ENCODE measurements at regions not wholly inside any gene's neighbourhood (a gene's known extent, or its start where the extent isn't known, plus 50 kb on each side); places are given as distances from the start of the nearest gene placed in this dataset.

- Histone ChIP-seq H4K20me1 (ENCODE audit: insufficient read depth, low read length, poor library complexity, severe bottlenecking) (no peaks in the 10 kb centered on the region), H3K4me2 (ENCODE audit: low read depth, low read length, poor library complexity, severe bottlenecking) (no peak overlapping the region), H3K9me2 (replicated peaks; ENCODE audit: low read depth, low read length) (no peaks in the 10 kb centered on the region), H3F3A (ENCODE audit: low read depth) (no peaks in the 10 kb centered on the region), H3K4me3 (ENCODE audit: low read length, poor library complexity, severe bottlenecking) (no peak overlapping the region), H3K79me2 (ENCODE audit: insufficient read depth, low read length) (no peaks in the 10 kb centered on the region), H3K9ac (ENCODE audit: low read depth, low read length, poor library complexity, severe bottlenecking) (no peak overlapping the region), H3K4me1 (ENCODE audit: insufficient read depth, low read length, poor library complexity, severe bottlenecking) (no peaks in the 10 kb centered on the region), H3K36me3 (ENCODE audit: insufficient read depth, low read length) (no peaks in the 10 kb centered on the region), H3K27me3 (ENCODE audit: insufficient read depth, low read length, poor library complexity, severe bottlenecking) (no peaks in the 10 kb centered on the region), H3K9me3 (ENCODE audit: insufficient read depth, low read depth, low read length) (no peaks in the 10 kb centered on the region), H2AFZ (ENCODE audit: low read length) (no peak overlapping the region)
- no peak for TF ChIP-seq CTCF (conservative IDR thresholded peaks at IDR 0.05; ENCODE audit: low read length)
- no peak for TF ChIP-seq EZH2phosphoT487 (IDR thresholded peaks at IDR 0.05; ENCODE audit: borderline replicate concordance)
Measured at GRCh38 chrX:77167993-77168392, 279.2 kb upstream of the FGF16 start.

DNA sequence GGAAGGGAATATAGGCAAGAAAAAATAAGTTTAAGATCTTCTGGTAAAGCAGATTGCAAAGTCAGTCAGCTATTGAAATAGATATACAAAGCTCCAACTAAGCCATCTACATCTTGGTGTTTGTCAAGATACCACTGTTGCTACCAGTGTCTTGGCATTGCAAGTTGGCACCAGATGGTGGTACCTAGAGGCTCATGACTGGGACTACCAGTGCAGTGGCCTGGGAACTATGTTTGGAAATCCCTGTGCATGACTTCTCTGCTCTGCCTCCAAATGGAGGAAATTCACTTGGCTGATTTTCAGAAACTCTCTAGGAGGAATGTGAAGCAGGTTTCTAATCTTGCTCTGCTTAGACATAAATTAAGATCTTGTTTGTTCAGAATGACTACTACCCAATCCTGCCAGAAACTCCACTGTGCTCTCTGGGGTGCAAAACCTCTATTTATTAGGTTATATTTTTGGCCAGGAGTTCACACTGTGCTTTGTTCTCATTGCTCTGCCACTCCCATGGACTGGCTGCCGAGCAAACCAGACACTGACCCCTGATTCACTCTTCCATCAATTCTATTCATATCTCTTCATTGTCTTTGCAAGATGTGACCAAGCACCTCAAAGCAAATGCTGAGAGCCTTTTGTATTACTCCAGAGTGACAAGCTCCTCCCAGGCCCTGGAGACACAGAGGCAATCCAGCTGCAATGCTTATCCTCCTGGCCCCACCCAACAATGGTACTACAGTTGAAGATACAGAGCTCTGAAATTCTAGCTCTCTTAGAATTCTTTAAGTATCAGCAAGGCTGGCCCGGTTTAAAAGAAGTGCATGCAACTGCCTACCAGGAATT lies 272.3 kb upstream of the FGF16 start:
- Histone ChIP-seq H3K79me2 (ENCODE audit: insufficient read depth, low read length) (no peaks in the 10 kb centered on the region), H3K9ac (ENCODE audit: low read depth, low read length, poor library complexity, severe bottlenecking) (no peak overlapping the region), H3K36me3 (ENCODE audit: insufficient read depth, low read length) (no peaks in the 10 kb centered on the region), H3K4me3 (ENCODE audit: low read length, poor library complexity, severe bottlenecking) (no peak overlapping the region), H3K4me1 (ENCODE audit: insufficient read depth, low read length, poor library complexity, severe bottlenecking) (no peaks in the 10 kb centered on the region), H3K27me3 (ENCODE audit: insufficient read depth, low read length, poor library complexity, severe bottlenecking) (no peaks in the 10 kb centered on the region), H3K9me3 (ENCODE audit: insufficient read depth, low read depth, low read length) (no peaks in the 10 kb centered on the region), H2AFZ (ENCODE audit: low read length) (no peak overlapping the region), H3K9me2 (replicated peaks; ENCODE audit: low read depth, low read length) (no peaks in the 10 kb centered on the region), H3K4me2 (ENCODE audit: low read depth, low read length, poor library complexity, severe bottlenecking) (no peak overlapping the region), H4K20me1 (ENCODE audit: insufficient read depth, low read length, poor library complexity, severe bottlenecking) (no peaks in the 10 kb centered on the region), H3F3A (ENCODE audit: low read depth) (no peaks in the 10 kb centered on the region)
- TF ChIP-seq CTCF (conservative IDR thresholded peaks at IDR 0.05; ENCODE audit: low read length) (no peak), EZH2phosphoT487 (IDR thresholded peaks at IDR 0.05; ENCODE audit: borderline replicate concordance) (no peak)

DNA sequence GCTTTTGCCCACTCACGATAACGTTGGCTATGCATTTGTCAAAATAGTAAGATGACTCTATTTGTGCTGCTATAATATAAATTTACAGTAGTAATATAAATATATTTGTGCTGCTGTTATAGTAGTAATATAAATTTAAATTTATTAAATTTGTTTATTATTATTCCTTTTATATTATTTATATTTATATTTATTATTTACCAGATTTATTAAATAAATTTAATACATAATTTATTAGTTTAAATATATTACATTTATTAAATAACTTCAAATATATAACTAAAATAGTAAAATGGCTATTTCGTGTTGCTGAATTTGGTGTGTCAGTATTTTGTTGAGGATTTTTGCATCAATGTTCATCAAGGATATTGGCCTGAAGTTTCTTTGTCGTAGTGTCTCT lies 246.5 kb upstream of the FGF16 start:
- H3K4me1 ChIP-seq (ENCODE audit: insufficient read depth, low read length, poor library complexity, severe bottlenecking): no peaks in the 10 kb centered on the region
- H3K4me3 ChIP-seq (ENCODE audit: low read length, poor library complexity, severe bottlenecking): no peak overlapping the region
- no peak overlapping the region for H3K9ac ChIP-seq (ENCODE audit: low read depth, low read length, poor library complexity, severe bottlenecking)
- no peaks in the 10 kb centered on the region for H3K9me3 ChIP-seq (ENCODE audit: insufficient read depth, low read depth, low read length)
- H2AFZ ChIP-seq (ENCODE audit: low read length): no peak overlapping the region
- no peaks in the 10 kb centered on the region for H3K36me3 ChIP-seq (ENCODE audit: insufficient read depth, low read length)
- H3K9me2 ChIP-seq (replicated peaks; ENCODE audit: low read depth, low read length): no peaks in the 10 kb centered on the region
- H3K79me2 ChIP-seq (ENCODE audit: insufficient read depth, low read length): no peaks in the 10 kb centered on the region
- H4K20me1 ChIP-seq (ENCODE audit: insufficient read depth, low read length, poor library complexity, severe bottlenecking): no peaks in the 10 kb centered on the region
- no peak overlapping the region for H3K4me2 ChIP-seq (ENCODE audit: low read depth, low read length, poor library complexity, severe bottlenecking)
- TF ChIP-seq EZH2phosphoT487 (IDR thresholded peaks at IDR 0.05; ENCODE audit: borderline replicate concordance): no peak
- no peak for TF ChIP-seq CTCF (conservative IDR thresholded peaks at IDR 0.05; ENCODE audit: low read length)
- no peaks in the 10 kb centered on the region for H3K27me3 ChIP-seq (ENCODE audit: insufficient read depth, low read length, poor library complexity, severe bottlenecking)
- H3F3A ChIP-seq (ENCODE audit: low read depth): no peaks in the 10 kb centered on the region

All from Loucy (cell line).